HCT116 (cell line): ENCODE measurements at regions not wholly inside any gene's neighbourhood (a gene's known extent, or its start where the extent isn't known, plus 50 kb on each side); places are given as distances from the start of the nearest gene placed in this dataset.

Source experiments
- EGR1 ChIP-seq: IDR thresholded peaks from 2 replicates; pipeline ENCODE4 v1.6.1; 2012; ENCODE audit warnings: low read depth
- ELF1 ChIP-seq: IDR thresholded peaks from 2 replicates; pipeline ENCODE4 v1.6.1; 2012; ENCODE audit warnings: low read depth, borderline replicate concordance
- EZH2 ChIP-seq: fragments of 200-600 bp; sonication (generic); IDR thresholded peaks from 2 replicates; pipeline ENCODE4 v1.6.1; 2017; ENCODE audit warnings: antibody characterized with exemption, mixed run types
- JUND ChIP-seq: IDR thresholded peaks from 2 replicates; pipeline ENCODE4 v1.6.1; 2012
- POLR2A ChIP-seq: IDR thresholded peaks from 2 replicates; pipeline ENCODE4 v1.7.0; 2011; ENCODE audit warnings: borderline replicate concordance; ENCODE audit not compliant: insufficient read depth, insufficient read length; ENCODE audit errors: extremely low read depth
- POLR2AphosphoS5 ChIP-seq: IDR thresholded peaks from 2 replicates; pipeline ENCODE4 v1.6.1; 2011; ENCODE audit warnings: mild to moderate bottlenecking, low read depth, low read length, moderate library complexity
- SIN3A ChIP-seq: IDR thresholded peaks from 2 replicates; pipeline ENCODE4 v1.6.1; 2012; ENCODE audit warnings: low read depth
- ZFX ChIP-seq: fragments of 450-650 bp; IDR thresholded peaks from 2 replicates; pipeline ENCODE4 v1.6.1; 2017
- TF ChIP-seq, protein P1 (sequence below), 3 experiments: fragments of 200-600 bp in 1 of 3; sonication (generic) in 1 of 3; IDR thresholded peaks in 2 of 3; conservative IDR thresholded peaks in 1 of 3; 2 replicates each; pipeline ENCODE4 v1.5.1; 2012 to 2017; ENCODE audit warnings: low read depth in 2 of 3, low read length in 2 of 3, antibody characterized with exemption in 1 of 3, borderline replicate concordance in 1 of 3, control low read depth in 1 of 3, mild to moderate bottlenecking in 1 of 3, mixed read lengths in 1 of 3, mixed run types in 1 of 3, moderate library complexity in 1 of 3; ENCODE audit not compliant: insufficient read depth in 1 of 3
- TF ChIP-seq, protein P2 (sequence below): IDR thresholded peaks from 2 replicates; pipeline ENCODE4 v1.6.1; 2012
- TF ChIP-seq, protein P3 (sequence below): IDR thresholded peaks from 2 replicates; pipeline ENCODE4 v1.6.1; 2011; ENCODE audit warnings: mild to moderate bottlenecking, low read length, moderate library complexity; ENCODE audit not compliant: insufficient replicate concordance; ENCODE audit errors: extremely low read depth

DNA sequence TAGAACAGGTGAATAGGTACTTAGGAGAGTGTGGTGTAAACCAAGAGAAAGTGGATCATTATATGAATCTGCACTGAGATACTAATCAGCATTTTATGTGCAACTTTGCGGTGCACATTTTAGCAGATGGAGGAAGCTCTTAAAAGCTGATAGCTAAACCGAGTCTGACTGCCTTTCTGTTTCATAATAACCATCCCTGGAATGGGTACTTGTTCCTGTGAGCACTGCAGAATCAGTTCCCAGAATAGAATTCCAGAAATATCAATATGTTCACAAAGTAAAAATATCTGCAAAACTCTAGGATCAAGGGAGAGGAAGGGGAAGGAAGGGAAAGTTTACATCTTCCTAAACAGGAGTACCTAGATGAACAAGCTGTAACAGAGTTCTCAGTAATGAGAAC lies 432.2 kb upstream of the HNRNPA3 start:
- TF ChIP-seq, protein P1, sequence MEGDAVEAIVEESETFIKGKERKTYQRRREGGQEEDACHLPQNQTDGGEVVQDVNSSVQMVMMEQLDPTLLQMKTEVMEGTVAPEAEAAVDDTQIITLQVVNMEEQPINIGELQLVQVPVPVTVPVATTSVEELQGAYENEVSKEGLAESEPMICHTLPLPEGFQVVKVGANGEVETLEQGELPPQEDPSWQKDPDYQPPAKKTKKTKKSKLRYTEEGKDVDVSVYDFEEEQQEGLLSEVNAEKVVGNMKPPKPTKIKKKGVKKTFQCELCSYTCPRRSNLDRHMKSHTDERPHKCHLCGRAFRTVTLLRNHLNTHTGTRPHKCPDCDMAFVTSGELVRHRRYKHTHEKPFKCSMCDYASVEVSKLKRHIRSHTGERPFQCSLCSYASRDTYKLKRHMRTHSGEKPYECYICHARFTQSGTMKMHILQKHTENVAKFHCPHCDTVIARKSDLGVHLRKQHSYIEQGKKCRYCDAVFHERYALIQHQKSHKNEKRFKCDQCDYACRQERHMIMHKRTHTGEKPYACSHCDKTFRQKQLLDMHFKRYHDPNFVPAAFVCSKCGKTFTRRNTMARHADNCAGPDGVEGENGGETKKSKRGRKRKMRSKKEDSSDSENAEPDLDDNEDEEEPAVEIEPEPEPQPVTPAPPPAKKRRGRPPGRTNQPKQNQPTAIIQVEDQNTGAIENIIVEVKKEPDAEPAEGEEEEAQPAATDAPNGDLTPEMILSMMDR (IDR thresholded peaks at IDR 0.05 in 2 of 3, conservative IDR thresholded peaks at IDR 0.05 in 1 of 3; ENCODE audit: borderline replicate concordance in 1 of 3, insufficient read depth in 1 of 3, low read depth in 2 of 3, low read length in 2 of 3), result no peak
- TF ChIP-seq POLR2AphosphoS5 (no peak), ZFX (no peak), JUND (no peak), SIN3A (no peak), EZH2 (no peak), POLR2A (no peak), EGR1 (no peak), ELF1 (no peak)
- TF ChIP-seq, protein P2, sequence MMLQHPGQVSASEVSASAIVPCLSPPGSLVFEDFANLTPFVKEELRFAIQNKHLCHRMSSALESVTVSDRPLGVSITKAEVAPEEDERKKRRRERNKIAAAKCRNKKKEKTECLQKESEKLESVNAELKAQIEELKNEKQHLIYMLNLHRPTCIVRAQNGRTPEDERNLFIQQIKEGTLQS, result no peak
- TF ChIP-seq, protein P3, sequence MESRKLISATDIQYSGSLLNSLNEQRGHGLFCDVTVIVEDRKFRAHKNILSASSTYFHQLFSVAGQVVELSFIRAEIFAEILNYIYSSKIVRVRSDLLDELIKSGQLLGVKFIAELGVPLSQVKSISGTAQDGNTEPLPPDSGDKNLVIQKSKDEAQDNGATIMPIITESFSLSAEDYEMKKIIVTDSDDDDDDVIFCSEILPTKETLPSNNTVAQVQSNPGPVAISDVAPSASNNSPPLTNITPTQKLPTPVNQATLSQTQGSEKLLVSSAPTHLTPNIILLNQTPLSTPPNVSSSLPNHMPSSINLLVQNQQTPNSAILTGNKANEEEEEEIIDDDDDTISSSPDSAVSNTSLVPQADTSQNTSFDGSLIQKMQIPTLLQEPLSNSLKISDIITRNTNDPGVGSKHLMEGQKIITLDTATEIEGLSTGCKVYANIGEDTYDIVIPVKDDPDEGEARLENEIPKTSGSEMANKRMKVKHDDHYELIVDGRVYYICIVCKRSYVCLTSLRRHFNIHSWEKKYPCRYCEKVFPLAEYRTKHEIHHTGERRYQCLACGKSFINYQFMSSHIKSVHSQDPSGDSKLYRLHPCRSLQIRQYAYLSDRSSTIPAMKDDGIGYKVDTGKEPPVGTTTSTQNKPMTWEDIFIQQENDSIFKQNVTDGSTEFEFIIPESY, result no peak
